ENCODE measurements at regions not wholly inside any gene's neighbourhood (a gene's known extent, or its start where the extent isn't known, plus 50 kb on each side); places are given as distances from the start of the nearest gene placed in this dataset.
"Not testable (repeated sequence)": the region's sequence is repeated elsewhere in the genome, so short reads cannot be mapped to it uniquely, and the experiment has no call there.

DNA sequence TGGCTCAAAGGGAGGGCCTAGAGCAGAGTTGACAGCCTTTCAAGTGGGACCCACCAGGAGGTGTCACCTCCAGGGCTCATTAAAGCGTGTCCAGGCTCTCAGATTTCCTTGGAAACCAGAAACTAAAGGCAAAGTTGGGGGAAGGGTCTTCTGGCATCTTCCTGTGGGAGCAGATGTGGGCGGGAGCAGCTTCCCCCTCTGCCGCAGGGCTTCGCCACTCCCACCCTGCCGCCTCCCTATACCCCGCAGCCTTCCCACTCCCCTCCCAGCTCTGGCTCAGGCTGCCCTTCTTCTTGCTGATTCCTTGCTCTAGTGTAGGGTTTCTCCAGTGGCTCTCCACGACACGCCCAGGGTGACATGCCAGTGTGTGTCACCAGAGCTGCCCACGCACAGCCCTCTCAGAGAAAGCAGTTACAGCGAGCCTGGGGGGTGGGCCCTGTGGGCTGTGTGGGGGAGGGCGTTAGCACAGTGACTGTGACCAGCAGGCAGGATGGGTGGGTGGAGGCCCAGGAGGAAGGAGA lies 91.6 kb upstream of the LRPAP1 start:
- H3K4me3 ChIP-seq (ENCODE audit: low read depth, low read length); DNase-seq (ENCODE audit: low read depth): not testable (repeated sequence)

DNA sequence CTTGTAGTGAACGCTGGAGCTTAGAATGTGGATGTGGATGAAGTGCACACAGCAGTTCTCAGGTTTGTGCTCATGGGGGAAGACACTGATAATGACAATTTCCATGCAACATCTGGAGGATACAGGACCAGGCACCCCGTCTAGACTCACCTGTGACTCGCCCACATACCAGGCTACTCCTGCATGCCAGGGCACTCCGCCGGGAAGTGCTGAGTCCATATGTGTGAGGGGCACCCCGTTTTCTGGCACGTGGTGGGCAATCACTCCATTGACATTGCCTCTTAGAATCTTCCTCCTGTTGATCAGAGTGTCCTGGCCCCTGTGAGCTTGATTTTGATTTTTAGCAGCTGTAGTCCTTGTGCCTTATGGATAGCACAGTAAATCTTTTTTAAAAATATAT lies 90.9 kb upstream of the LRPAP1 start:
- TF ChIP-seq, protein P1, sequence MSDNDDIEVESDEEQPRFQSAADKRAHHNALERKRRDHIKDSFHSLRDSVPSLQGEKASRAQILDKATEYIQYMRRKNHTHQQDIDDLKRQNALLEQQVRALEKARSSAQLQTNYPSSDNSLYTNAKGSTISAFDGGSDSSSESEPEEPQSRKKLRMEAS (IDR thresholded peaks at IDR 0.05; ENCODE audit: low read depth, low read length), result no peak
- TF ChIP-seq MYC (IDR thresholded peaks at IDR 0.05; ENCODE audit: low read depth, low read length) (no peak), POLR2A (IDR thresholded peaks at IDR 0.05; ENCODE audit: extremely low read depth, insufficient read length) (no peak)
- TF ChIP-seq, protein P2, sequence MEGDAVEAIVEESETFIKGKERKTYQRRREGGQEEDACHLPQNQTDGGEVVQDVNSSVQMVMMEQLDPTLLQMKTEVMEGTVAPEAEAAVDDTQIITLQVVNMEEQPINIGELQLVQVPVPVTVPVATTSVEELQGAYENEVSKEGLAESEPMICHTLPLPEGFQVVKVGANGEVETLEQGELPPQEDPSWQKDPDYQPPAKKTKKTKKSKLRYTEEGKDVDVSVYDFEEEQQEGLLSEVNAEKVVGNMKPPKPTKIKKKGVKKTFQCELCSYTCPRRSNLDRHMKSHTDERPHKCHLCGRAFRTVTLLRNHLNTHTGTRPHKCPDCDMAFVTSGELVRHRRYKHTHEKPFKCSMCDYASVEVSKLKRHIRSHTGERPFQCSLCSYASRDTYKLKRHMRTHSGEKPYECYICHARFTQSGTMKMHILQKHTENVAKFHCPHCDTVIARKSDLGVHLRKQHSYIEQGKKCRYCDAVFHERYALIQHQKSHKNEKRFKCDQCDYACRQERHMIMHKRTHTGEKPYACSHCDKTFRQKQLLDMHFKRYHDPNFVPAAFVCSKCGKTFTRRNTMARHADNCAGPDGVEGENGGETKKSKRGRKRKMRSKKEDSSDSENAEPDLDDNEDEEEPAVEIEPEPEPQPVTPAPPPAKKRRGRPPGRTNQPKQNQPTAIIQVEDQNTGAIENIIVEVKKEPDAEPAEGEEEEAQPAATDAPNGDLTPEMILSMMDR (IDR thresholded peaks at IDR 0.05; ENCODE audit: low read depth, low read length), result no peak
- DNase-seq (ENCODE audit: low read depth), result no peak
- H3K4me3 ChIP-seq (ENCODE audit: low read depth, low read length), result no peak overlapping the region

DNA sequence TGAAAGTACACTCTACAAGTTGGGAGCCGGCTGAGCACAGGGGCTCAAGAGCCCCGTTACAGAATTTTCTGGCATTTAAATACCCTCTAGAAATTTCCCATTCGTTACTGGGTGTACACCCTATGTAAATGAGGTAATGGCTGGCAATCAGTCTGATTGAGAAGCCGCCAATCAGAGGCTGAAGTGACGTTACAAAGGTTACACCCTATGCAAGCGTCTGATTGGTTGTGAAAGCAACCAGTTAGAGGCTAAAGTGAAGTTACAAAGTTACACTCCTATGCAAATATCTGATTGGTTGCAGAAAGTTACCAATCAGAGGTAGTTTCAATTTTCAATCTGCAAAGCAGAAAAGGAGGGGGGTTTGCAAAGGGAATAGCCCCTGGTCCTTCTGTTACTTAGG lies 88.1 kb upstream of the LRPAP1 start:
- H3K4me3 ChIP-seq (ENCODE audit: low read depth, low read length); DNase-seq (ENCODE audit: low read depth): not testable (repeated sequence)

DNA sequence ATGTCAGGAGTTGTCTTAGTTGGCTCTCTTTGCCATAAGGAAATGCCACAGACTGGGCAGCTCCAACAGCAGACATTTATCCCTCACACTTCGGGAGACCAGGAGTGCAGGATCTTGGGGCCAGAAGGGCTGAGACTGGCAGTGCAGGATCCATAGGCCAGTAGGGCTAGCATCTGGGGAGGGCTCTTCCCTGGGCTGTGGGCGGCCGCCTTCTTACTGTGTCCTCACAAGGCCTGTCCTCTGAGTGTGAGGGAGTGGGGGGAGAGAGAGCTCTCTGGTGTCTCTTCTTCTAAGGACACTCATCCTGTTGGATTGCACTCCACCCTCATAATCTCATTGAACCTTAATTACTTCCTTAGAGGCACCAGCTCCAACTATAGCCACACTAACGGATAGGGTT lies 87.5 kb upstream of the LRPAP1 start:
- not testable (repeated sequence) for DNase-seq (ENCODE audit: low read depth); H3K4me3 ChIP-seq (ENCODE audit: low read depth, low read length)

DNA sequence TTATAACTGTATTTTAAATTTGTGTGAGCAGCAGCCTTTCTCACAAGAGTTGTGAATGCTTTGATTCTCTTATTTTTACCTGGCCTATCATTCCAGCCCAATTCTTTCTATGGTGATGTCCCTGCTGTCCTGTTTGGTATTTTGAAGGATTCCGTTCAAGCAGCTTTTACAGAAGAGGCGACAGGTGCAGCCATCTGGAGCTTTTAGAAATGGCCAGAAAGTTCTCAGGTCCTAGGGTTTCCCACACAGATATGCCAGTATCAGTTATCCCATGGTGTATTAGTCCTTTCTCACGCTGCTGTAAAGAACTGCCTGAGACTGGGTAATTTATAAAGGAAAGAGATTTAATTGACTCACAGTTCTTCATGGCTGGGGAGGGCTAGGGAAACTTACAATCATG lies 86.1 kb upstream of the LRPAP1 start:
- DNase-seq (ENCODE audit: low read depth); H3K4me3 ChIP-seq (ENCODE audit: low read depth, low read length): not testable (repeated sequence)

DNA sequence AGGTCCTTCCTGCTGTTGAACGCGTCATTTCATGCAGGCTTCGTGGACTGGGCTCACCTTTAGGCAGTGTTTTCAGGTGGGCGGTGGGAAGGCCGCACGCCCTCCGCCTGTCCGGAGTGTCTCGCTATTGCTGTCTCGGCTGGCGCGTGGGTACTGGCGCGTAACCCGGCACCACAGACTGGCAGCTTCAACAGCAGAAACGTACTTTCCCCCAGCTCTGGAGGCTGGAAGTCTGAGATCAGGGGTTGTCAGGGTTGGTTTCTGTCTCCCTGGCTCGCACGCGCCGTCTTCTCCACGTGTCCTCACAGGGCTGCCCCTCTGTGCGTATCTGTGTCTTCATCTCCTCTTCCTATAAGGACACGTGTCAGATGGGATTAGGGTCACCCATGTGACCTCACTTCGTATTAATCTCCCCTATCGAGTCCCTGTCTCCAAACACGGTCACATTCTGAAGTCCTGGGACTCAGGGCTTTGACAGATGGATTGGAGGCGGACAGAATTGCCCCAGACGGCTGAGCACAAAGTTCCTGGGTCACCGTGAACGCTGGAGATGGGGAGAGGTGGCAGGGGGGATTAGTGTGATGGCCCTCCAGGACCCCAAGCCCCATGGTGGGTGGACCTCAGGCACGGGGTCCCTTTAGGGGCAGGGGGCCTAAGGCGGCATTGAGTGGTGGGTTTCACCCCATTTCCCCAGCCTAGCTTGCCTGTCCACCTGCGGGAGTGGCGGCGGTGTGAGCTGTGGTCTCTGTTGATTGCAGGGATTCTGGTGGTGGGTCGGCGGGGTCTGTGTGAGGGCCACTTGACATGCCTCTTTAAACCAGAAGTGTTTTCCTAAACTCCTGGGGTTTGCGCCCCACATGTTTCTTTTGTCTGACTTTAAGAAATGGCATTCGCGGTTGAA lies 83.4 kb upstream of the LRPAP1 start:
- H3K4me3 ChIP-seq (ENCODE audit: low read depth, low read length), result no peak overlapping the region
- no peak for DNase-seq (ENCODE audit: low read depth)
- TF ChIP-seq POLR2A (IDR thresholded peaks at IDR 0.05; ENCODE audit: extremely low read depth, insufficient read length) (no peak), MYC (IDR thresholded peaks at IDR 0.05; ENCODE audit: low read depth, low read length) (no peak)
- TF ChIP-seq, protein P1 (IDR thresholded peaks at IDR 0.05; ENCODE audit: low read depth, low read length), result no peak
- TF ChIP-seq, protein P2 (IDR thresholded peaks at IDR 0.05; ENCODE audit: low read depth, low read length), result no peak

DNA sequence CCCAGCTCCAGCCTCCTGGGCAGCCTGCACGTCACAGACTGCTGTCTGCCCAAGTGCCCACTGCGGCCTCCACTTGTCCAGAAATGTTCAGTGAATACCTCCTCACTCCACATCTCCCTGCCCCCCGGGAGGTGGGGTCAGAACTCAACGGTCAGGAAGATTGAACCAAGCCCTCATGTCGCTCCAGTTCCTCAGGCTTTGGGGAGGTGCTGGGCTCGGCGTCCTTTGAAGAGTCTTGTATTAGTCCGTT lies 82.4 kb upstream of the LRPAP1 start:
- TF ChIP-seq, protein P2 (IDR thresholded peaks at IDR 0.05; ENCODE audit: low read depth, low read length), result no peak
- TF ChIP-seq MYC (IDR thresholded peaks at IDR 0.05; ENCODE audit: low read depth, low read length) (no peak), POLR2A (IDR thresholded peaks at IDR 0.05; ENCODE audit: extremely low read depth, insufficient read length) (no peak)
- TF ChIP-seq, protein P1 (IDR thresholded peaks at IDR 0.05; ENCODE audit: low read depth, low read length), result no peak
- H3K4me3 ChIP-seq (ENCODE audit: low read depth, low read length), result no peak overlapping the region
- DNase-seq (ENCODE audit: low read depth), result no peak

DNA sequence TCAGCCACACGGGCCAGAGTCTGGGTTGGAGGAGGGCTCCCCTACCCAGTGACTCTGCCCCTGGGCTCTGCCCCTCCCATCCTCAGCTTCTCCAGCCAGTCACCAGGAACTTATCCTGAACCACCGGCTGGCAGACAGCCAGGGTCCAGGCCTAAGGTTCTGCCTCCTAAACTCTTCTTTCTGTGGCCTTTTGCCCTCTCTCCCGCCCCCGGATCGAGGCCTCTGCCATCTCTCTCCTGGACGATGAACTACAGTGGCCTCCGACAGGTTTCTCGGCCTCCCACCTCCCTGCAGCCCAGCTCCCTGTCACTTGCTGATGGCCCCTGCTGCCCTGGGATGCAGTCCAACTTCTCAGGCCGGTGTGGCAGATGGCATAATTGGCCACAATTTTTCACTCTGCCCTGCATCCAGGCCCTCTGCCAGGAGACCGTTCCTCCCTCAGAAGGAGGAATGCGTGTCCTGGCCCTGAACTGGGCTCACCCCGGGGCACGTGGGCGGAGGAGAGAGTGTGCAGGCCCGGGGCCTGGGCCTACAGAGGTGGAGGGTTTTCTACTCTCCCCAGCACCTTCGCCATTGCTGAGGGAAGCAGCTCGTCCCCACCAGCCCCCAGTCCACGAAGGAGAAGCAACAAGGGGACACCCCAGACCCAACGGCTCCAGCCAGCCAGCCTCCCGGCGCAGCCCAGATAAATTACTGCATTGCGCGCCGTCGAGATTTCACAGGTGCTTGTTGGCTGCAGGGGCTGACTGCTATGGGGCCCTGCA lies 81.9 kb upstream of the LRPAP1 start:
- DNase-seq (ENCODE audit: low read depth), result no peak
- TF ChIP-seq MYC (IDR thresholded peaks at IDR 0.05; ENCODE audit: low read depth, low read length) (no peak), POLR2A (IDR thresholded peaks at IDR 0.05; ENCODE audit: extremely low read depth, insufficient read length) (no peak)
- TF ChIP-seq, protein P2 (IDR thresholded peaks at IDR 0.05; ENCODE audit: low read depth, low read length), result no peak
- TF ChIP-seq, protein P1 (IDR thresholded peaks at IDR 0.05; ENCODE audit: low read depth, low read length), result no peak
- no peak overlapping the region for H3K4me3 ChIP-seq (ENCODE audit: low read depth, low read length)
